RCC 7860 (cell line): ENCODE measurements at regions not wholly inside any gene's neighbourhood (a gene's known extent, or its start where the extent isn't known, plus 50 kb on each side); places are given as distances from the start of the nearest gene placed in this dataset.
A peak's percentile ranks its signal among the peaks of the same experiment; 100 is the strongest.

ENCODE experiments used
- DNase-seq: peaks from one replicate; pipeline ENCODE4 v3.0.0-alpha.2; 2015; ENCODE audit warnings: low spot score
- FAIRE-seq: peaks from 2 replicates; lab custom pipeline; 2012; peaks lifted over from hg19 to GRCh38; lab: Jason Lieb, UNC

- DNase-seq (no peak), FAIRE-seq (no peak)
Observed at GRCh38 chr20:17840423-17840822, 128.2 kb downstream of the SNX5 start.

GRCh38 chr20:17838921-17839320 is 129.7 kb downstream of the SNX5 start:
- FAIRE-seq, result no peak

GRCh38 chr20:17837179-17837578 is 131.4 kb downstream of the SNX5 start:
- FAIRE-seq (no peak), DNase-seq (no peak)

More at GRCh38 chr20:17838921-17839320, 129.7 kb downstream of the SNX5 start:
- no peak for DNase-seq

- FAIRE-seq (no peak), DNase-seq (no peak)
Observed at GRCh38 chr20:17836303-17836861, 132.2 kb downstream of the SNX5 start.

- FAIRE-seq, result no peak
Observed at GRCh38 chr20:17835934-17836300, 132.7 kb downstream of the SNX5 start.

GRCh38 chr20:17835240-17835933 is 133.2 kb downstream of the SNX5 start:
- DNase-seq (peak; percentile 59), FAIRE-seq (peak; percentile 59)

More at GRCh38 chr20:17835934-17836300, 132.7 kb downstream of the SNX5 start:
- DNase-seq, result no peak

GRCh38 chr20:17834804-17835203 is 133.8 kb downstream of the SNX5 start:
- FAIRE-seq (no peak), DNase-seq (no peak)

GRCh38 chr20:17833036-17833674 is 133.4 kb downstream of the BANF2 start:
- no peak for DNase-seq
- FAIRE-seq, result no peak

- FAIRE-seq (no peak), DNase-seq (no peak)
Observed at GRCh38 chr20:17832236-17832915, 132.6 kb downstream of the BANF2 start.

- FAIRE-seq (no peak), DNase-seq (no peak)
Observed at GRCh38 chr20:17828598-17829144, 128.9 kb downstream of the BANF2 start.

- DNase-seq (no peak), FAIRE-seq (no peak)
Observed at GRCh38 chr20:17827759-17828559, 128.2 kb downstream of the BANF2 start.

- FAIRE-seq, result no peak
- no peak for DNase-seq
Observed at GRCh38 chr20:17827079-17827478, 127.3 kb downstream of the BANF2 start.

- peak; percentile 34 for DNase-seq
- no peak for FAIRE-seq
Observed at GRCh38 chr20:17825960-17826843, 126.4 kb downstream of the BANF2 start.

- FAIRE-seq (no peak), DNase-seq (no peak)
Observed at GRCh38 chr20:17825252-17825959, 125.6 kb downstream of the BANF2 start.

- DNase-seq, result no peak
- no peak for FAIRE-seq
Observed at GRCh38 chr20:17824676-17825251, 125.0 kb downstream of the BANF2 start.

- DNase-seq (no peak), FAIRE-seq (no peak)
Observed at GRCh38 chr20:17823409-17824144, 123.8 kb downstream of the BANF2 start.

GRCh38 chr20:17822540-17823408 is 123.0 kb downstream of the BANF2 start:
- DNase-seq (no peak), FAIRE-seq (no peak)
